LNCaP clone FGC (cell line): ENCODE measurements at regions not wholly inside any gene's neighbourhood (a gene's known extent, or its start where the extent isn't known, plus 50 kb on each side); places are given as distances from the start of the nearest gene placed in this dataset.

Experiments used
- DNase-seq: peaks from one replicate; pipeline ENCODE4 v3.0.0-alpha.2; 2011; ENCODE audit warnings: low read depth
- H3K4me3 ChIP-seq: 2 replicates; pipeline ENCODE4 v1.5.1; 2011; ENCODE audit warnings: mild to moderate bottlenecking, low read depth, low read length, control low read depth
- TF ChIP-seq, protein P1 (sequence below): IDR thresholded peaks from 2 replicates; pipeline ENCODE4 v1.5.1; 2012; ENCODE audit warnings: mild to moderate bottlenecking; ENCODE audit not compliant: control insufficient read depth, insufficient read depth; ENCODE audit errors: extremely low read depth

DNA sequence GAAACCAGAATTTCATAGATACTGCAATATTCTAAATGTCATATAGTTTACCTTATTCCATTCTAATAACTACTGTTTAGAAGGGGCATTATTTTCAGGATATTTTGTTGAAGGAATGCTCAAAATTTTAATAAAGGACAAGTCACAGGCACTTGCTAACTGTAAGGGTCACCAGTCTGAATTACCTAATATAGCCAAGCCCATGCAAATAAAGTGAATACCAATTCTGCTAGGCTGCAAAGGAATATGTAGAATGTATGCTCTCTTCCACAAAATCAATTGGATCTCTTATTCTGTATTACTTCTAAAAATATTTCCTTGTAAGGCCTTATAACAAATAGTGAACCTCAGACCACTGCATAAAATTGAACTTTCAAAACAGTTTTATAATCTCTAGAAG lies 52.3 kb upstream of the FAT4 start:
- TF ChIP-seq, protein P1, sequence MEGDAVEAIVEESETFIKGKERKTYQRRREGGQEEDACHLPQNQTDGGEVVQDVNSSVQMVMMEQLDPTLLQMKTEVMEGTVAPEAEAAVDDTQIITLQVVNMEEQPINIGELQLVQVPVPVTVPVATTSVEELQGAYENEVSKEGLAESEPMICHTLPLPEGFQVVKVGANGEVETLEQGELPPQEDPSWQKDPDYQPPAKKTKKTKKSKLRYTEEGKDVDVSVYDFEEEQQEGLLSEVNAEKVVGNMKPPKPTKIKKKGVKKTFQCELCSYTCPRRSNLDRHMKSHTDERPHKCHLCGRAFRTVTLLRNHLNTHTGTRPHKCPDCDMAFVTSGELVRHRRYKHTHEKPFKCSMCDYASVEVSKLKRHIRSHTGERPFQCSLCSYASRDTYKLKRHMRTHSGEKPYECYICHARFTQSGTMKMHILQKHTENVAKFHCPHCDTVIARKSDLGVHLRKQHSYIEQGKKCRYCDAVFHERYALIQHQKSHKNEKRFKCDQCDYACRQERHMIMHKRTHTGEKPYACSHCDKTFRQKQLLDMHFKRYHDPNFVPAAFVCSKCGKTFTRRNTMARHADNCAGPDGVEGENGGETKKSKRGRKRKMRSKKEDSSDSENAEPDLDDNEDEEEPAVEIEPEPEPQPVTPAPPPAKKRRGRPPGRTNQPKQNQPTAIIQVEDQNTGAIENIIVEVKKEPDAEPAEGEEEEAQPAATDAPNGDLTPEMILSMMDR = no peak
- H3K4me3 ChIP-seq = no peak overlapping the region
- DNase-seq = no peak

DNA sequence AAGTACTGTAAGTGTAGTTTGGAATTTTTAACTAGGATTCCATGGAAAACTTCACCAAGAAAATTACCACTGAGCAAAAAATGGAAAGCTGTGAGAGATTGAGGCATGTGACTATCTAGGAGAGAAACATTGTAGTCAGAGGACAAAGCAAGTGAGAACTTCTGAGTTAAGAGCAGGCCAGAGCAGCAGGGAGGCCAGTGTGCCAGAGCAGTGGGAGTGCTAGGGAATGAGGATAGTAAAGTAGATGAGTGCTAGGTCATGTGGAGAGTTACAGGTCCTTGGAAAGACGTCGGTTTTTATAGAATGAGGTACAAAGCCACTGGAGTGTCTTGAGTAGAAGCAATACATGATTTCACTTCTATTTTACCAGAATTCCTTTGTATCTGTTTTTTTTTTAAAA lies 52.7 kb upstream of the FAT4 start:
- no peak overlapping the region for H3K4me3 ChIP-seq
- TF ChIP-seq, protein P1 = no peak

DNA sequence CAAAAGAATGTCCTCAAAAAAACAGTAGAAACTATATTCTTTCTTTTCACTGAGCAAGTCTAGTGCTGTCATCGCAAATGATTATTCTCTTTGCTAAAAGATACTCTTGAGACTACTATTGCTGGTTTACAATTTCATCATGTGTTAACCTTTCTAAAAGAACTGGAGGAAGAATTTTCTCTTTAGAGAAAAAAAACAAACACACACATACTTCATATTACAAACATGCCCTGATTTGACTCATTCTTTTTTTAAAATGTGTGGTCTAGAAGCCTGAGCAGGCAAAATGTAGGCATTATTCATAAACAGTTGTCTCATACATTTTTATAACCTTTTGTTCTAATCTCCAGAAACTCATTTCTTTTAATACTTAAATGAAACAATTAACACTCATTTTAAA lies 60.6 kb upstream of the FAT4 start:
- no peak for DNase-seq
- TF ChIP-seq, protein P1 = no peak

More for the DNA sequence above, 52.7 kb upstream of the FAT4 start:
- no peak for DNase-seq

DNA sequence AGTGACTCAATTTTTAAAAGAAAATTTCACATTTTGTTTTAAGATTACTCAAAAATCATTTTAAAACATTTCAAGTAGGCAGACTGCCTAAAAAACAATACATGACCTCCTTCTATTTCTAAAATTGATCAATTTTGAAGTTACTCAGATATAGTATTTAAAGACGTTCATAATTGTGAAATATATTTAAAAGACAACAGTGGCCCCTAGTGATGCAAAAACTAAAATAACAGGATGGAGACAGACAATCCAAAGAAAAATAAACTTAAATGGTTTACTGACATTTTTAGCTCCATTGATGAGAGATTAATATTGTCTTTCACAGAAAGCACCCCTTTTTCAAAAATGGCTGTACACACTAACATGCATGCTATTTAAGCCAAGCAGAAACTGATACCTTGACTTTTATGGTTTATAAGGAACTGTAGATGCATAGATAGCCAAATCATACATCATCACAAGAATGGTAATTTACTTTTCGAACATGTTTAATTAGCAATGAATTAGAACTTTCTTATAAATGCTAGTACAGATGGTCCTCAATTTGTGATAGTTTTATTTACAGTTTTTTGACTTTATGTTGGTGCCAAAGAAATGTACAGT lies 69.8 kb upstream of the FAT4 start:
- no peak for DNase-seq
- TF ChIP-seq, protein P1 = peak; percentile 33; the same call in 1 of the 2 replicates

More for the DNA sequence above, 60.6 kb upstream of the FAT4 start:
- no peak overlapping the region for H3K4me3 ChIP-seq

DNA sequence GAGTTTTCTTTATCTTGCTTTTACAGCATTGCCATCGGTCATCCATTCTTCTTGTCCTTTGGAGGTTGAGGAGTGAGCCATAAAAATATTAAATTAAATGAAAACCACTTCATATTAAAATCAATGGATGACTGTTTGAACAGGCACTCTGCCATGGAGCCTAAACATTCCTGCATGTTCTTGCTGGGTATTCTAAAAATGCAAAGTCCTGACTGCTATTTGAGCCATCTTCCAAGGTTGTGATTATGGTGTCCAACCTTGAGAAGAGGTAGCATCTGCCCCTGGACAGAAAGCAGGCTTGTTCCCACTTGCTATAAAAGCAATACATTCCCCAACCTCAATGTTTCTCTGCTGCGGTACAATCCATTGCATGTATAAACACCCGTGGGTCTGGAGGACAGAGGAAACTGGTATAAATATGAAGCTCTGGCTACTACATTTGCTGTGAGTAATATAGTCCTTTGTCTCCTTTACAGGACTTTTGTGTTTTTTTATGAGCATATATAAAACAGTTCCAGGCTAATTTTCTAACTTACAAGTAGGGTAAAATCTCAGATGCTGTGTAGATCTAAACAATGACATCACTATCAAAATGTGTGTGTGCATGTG lies 70.9 kb upstream of the FAT4 start:
- no peak for DNase-seq
- H3K4me3 ChIP-seq = no peak overlapping the region
- TF ChIP-seq, protein P1 = no peak

More for the DNA sequence above, 69.8 kb upstream of the FAT4 start:
- H3K4me3 ChIP-seq = no peak overlapping the region

DNA sequence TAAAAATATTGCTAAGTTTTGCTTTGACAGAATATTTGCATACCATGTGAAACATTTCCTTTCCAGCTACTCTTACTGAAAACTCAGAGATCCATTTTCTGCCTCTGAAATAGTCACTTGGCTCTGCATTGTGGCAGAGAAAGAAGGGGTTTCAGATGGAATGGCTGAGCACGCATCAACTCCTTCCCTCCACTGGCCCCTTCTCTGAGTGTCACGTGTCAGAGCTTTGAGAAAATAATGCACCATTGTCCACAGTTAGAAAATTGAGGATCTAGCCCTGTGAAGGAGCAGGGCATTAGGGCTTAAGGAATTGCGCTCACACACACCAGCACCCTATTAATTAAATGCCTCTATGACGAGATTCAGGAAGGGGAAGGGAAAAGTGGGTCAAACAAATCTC lies 78.8 kb upstream of the FAT4 start:
- no peak overlapping the region for H3K4me3 ChIP-seq
- DNase-seq = no peak
- TF ChIP-seq, protein P1 = no peak

DNA sequence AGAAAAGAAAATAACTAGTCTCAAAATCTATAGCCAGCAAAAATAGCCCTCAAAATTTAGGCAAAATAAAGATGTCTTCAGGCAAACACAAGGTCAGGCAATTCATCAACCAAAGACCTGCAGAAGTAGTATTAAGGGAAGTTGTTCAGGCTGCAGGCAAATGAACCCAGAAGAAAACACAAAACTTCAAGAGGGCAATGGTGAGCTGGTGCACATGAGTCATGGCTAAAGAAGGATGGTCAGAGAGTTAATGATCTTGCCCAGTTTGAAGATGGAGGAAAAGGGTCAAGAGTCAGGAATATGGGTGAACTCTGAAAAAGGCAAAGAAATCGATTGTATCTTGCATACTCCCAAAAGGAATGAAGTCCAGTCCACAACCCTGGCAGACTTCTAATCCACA lies 83.1 kb upstream of the FAT4 start:
- no peak overlapping the region for H3K4me3 ChIP-seq
- DNase-seq = no peak
- TF ChIP-seq, protein P1 = no peak
